ENCODE measurements at regions not wholly inside any gene's neighbourhood (a gene's known extent, or its start where the extent isn't known, plus 50 kb on each side); places are given as distances from the start of the nearest gene placed in this dataset.
"Not testable (repeated sequence)": the region's sequence is repeated elsewhere in the genome, so short reads cannot be mapped to it uniquely, and the experiment has no call there.

DNA sequence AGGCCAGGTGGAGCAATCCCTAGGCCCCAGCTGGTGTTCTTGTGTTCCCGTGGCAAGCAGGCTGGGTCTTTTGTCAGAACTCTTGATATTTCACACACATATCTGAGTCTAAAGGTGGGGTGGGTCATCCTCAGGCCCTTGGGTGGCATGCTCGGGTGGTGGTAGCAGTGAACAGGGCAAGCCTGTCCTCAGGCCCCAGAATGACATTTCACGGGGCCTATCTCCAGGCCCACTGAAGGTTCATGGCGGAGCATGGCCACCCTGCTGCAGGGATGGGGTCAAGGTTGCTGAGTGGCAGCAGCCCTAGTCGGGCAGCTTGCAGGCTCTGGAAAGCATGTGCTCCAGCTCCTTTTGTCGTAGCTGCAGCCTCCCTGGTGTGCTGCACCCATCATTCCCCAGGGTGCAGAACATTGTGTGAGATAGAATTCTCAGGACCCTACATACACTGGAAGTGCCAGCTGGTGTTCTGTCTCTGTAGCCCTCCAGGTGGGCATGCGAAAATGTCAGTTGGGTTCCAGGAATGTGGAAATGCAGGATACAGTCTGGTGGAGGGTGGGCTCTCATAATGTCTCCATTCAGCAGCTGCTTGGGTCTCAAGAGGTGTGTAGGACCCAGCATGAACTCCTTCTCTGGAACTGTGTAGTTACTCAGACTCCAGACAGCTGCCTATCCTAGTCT is 1571.8 kb downstream of the STIM2 start:
- H3K4me3 ChIP-seq (ENCODE audit: low read length): no peak overlapping the region
- no peak for DNase-seq (ENCODE audit: low read depth, low spot score)

DNA sequence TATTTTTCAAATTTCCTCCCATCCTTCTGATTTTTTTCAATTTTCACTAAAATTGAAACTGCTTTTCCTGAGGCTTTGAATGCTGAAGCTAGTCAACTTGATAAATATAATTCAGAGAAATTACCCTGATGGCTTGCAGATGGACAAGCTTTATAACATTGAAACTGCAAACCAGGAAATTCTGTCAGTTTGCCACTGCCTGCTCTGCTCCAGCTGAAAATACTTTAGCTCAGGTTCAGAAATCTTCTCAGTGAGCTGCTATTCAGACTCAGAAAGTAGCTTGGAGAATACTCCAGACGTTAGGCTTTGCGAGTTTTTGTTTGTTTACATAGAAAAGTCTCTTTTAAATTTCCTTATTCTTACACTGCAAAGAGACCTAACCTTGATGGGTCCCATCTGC is 1574.7 kb downstream of the STIM2 start:
- no peak for DNase-seq (ENCODE audit: low read depth, low spot score)
- H3K4me3 ChIP-seq (ENCODE audit: low read length): no peak overlapping the region

DNA sequence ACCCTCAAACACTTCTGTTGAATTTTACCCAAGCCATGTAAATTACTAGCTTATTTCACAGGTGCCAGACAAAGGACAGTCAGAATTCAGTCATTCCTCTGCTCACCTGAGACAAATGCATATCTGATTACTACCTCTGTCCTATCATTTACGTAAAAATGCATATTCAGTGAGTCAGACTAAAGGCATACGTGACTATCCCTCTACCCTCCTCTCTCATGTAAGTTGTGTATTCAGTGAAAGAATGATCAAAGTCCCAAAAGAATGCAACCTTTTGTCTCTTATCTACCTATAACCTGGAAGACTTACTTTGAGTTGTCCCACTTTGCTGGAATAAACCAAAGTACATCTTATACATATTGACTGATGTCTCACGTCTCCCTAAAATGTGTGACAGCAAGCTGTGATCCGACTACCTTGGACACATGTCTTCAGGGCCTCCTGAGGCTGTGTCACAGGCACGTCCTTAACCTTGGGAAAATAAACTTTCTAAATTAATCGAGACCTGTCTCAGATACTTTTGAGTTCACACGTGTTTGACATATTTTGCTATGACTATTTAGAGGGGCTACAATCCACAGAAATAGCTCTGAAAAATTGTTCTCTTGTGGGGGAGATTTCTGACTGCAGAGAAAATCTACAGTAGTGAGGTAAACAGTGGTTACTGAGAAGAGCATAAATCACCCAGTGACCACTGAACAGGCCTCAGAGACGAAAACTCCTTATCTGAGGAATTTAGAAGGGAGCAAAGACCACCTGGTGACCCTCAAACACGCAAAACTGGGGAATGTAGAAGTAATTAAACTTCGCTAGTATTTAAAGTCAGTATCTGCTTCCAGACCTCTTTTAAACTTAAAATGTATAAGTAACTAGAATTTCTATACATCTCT is 1575.8 kb downstream of the STIM2 start:
- no peak for DNase-seq (ENCODE audit: low read depth, low spot score)
- H3K4me3 ChIP-seq (ENCODE audit: low read length): no peak overlapping the region

DNA sequence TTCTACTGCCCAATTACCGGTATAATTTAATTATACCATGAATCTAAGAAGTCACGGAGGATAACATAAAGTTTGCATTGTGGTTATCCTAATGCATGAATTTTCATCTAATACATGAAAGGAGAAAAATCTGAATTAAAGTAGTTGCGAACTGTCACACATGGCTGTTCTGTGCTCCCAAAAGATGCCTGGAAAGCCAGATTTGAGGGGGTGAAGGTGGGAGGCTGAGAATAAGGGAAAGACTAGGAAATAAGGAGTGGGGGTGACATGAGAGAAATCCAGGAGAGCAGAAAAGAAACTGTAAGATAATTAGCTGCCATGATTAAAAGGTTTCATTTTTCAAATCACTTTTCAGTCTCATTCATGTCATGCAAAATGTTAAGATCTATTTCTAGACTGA is 1582.7 kb downstream of the STIM2 start:
- H3K4me3 ChIP-seq (ENCODE audit: low read length): no peak overlapping the region
- no peak for DNase-seq (ENCODE audit: low read depth, low spot score)

DNA sequence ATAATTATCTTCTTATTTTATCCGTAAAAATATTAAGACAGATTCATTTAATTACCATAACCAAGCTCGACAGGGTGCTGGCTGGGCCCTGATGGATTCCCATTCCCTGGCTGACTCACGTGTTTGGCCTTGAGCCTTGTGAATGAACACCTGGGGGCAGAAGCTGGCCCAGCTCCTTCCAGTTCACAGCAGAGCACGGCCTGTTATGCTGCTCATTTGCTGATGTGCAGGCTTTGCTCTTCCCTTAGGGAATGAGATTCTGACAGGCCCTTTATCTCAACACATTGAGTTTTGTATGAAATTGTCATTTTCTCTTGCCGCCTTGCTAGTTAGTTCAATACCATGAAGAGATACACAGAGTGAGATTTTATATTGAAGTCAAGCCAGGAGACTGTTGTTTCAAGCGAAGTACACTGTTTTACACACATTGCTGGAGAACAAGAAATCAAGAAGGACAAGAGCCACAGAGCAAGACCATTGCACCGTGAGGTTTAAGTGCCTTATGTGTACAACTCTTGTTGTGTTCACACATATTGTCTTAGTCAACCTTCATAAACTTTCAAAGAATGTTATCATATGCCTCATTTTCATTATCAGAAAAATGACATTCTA is 1583.3 kb downstream of the STIM2 start:
- no peak for DNase-seq (ENCODE audit: low read depth, low spot score)
- H3K4me3 ChIP-seq (ENCODE audit: low read length): no peak overlapping the region

- no peak overlapping the region for H3K4me3 ChIP-seq (ENCODE audit: low read length)
- DNase-seq (ENCODE audit: low read depth, low spot score): no peak
Measured at GRCh38 chr4:28444886-28445496, 1584.3 kb downstream of the STIM2 start.

DNA sequence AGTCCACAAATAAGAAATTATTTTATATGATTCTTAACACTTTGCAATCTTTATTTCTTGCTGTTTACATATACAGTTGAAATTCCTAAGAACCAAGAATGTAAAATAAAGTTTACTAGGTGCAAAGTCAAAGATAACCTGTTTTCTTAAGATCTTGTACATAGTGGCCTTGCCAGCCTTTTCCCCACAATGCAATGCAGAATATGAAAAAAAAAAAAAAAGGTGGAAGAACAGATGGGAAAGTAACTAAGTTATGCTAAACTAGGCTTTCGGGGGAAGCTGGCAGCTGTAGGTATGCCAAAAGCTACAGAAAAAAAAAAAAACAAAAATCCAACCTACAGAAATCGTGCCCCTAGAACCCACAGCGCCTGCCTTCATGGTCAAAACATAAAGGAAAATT is 1588.4 kb downstream of the STIM2 start:
- no peak for DNase-seq (ENCODE audit: low read depth, low spot score)
- H3K4me3 ChIP-seq (ENCODE audit: low read length): no peak overlapping the region

DNA sequence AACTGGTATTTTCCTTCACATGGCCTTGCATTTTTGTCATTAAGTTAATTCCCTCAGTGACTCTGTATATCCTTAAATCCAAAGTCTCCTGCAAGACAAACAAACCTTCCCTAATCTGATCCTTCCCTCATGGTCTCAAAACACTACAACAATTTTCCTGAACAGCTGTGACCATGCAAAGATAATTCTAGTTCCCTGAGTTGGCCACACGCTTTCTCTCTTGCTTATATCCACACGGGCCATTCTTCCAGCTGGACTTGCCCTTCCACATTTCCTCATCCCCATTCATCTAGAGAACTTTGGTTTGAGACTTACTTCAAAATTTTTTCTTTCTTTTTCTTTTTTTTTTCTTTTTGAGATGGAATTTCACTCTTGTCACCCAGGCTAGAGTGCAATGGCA is 1590.7 kb downstream of the STIM2 start:
- no peak overlapping the region for H3K4me3 ChIP-seq (ENCODE audit: low read length)
- no peak for DNase-seq (ENCODE audit: low read depth, low spot score)

DNA sequence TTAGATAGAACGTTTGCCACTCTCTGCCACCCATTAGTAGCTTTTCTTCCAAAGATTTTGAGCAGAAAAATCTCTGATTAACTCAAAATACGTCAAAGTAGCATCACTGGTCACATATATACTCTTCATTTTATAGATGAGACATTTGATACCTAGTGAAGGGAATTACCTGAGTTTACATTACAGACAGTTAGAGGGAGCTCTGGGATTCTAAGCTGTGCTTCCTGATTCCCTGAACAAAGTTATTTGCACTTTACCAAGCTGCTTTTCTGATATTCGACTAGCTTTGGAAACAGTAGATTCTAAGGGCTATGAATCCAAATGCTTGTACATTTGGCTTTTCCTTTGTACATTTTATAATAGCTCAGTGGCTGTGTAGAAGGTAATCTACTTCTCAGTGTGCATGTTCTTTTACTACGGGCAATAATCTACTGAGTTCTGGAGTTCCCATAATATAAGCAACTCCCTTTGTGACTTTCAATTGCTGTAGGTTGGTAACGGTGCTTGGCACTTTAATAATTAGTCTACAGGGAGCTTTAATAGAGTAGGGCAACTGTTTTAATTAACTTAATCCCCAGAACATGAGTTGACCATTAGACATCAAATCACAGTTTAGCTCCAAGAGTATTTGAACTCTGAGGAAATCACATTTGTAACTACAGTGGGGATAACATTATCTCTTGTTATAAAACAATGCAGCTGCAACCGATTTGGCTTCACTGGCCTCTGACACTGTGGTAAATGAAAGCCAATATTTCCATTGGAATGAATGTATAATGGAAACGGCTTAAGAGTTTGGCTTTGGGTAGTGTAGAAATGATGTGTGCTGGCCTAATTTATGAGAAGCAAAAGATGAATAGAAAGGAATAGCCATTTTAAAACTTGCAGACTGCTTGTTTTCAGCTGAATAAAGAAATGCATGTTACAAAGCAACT is 1602.4 kb downstream of the STIM2 start:
- H3K4me3 ChIP-seq (ENCODE audit: low read length): no peak overlapping the region
- DNase-seq (ENCODE audit: low read depth, low spot score): no peak

DNA sequence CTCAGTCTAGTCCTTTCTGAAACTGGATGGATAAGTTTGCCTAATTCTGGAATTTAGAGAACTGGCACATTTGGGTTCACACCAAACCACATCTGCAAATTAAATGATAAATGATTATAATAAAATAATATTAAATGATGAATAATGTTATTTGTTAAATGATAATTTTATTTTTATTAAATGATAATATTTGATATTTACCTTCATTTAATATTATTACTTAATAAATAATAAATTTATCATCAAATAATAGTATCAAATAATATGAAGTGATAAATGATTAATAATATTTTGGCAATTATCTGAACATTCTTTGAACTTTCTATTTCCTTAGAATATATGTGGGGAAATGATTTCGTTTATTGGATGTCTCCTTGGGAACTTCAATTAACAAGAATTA is 1604.2 kb downstream of the STIM2 start:
- no peak for DNase-seq (ENCODE audit: low read depth, low spot score)

DNA sequence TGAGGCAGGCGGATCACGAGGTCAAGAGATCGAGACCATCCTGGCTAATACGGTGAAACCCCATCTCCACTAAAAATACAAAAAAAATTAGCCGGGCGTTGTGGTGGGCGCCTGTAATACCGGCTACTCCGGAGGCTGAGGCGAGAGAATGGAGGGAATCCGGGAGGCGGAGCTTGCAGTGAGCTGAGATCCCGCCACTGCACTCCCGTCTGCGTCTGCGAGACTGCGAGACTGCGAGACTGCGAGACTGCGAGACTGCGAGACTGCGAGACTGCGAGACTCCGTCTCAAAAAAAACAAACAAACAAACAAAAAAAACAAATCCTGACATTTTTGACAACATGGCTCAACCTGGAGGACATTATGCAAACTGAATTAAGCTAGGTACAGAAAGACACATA is 1606.2 kb downstream of the STIM2 start:
- not testable (repeated sequence) for H3K4me3 ChIP-seq (ENCODE audit: low read length)

More for the DNA sequence above, 1604.2 kb downstream of the STIM2 start:
- H3K4me3 ChIP-seq (ENCODE audit: low read length): no peak overlapping the region

DNA sequence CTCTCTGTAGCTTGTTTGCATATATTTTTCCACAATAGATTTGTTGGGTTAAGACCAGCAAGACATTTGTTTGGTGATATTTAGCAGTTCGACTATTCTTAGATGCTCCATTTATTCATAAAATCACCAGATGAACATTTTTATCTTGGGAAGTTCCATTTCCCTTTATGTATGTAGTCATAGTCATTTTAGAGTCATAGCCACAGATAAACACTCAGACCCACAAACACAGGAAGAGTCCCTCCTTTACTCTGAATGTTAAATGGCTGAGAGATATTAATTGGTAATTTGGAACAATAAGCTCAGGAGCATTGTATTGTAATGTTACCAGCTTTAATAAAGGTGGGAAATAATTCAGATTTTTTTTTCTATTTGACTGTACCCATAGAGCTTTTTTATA is 1608.7 kb downstream of the STIM2 start:
- no peak for DNase-seq (ENCODE audit: low read depth, low spot score)

More for the DNA sequence above, 1606.2 kb downstream of the STIM2 start:
- DNase-seq (ENCODE audit: low read depth, low spot score): not testable (repeated sequence)

DNA sequence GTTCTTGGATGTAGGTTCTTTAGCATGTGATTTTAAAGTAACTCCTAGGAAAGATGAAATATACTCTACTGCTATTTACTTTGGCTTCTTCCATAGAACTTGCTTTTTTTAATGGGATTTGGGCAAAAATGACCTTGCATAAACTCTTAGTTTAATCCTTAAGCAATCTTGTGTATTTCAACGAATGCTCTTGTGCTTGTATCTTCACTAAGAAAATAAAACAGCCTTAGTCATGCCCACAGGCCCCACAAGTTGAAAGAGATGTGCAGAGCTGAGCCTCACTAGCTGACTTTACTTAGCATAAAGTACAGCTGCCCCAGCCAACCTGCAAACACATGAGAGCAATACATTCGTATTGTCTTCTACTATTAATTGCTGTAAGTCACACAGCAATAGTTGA is 1609.2 kb downstream of the STIM2 start:
- DNase-seq (ENCODE audit: low read depth, low spot score): no peak

More for the DNA sequence above, 1608.7 kb downstream of the STIM2 start:
- no peak overlapping the region for H3K4me3 ChIP-seq (ENCODE audit: low read length)

GRCh38 chr4:28475381-28475780 is 1614.7 kb downstream of the STIM2 start:
- no peak for DNase-seq (ENCODE audit: low read depth, low spot score)
- H3K4me3 ChIP-seq (ENCODE audit: low read length): no peak overlapping the region

More for the DNA sequence above, 1609.2 kb downstream of the STIM2 start:
- H3K4me3 ChIP-seq (ENCODE audit: low read length): no peak overlapping the region

DNA sequence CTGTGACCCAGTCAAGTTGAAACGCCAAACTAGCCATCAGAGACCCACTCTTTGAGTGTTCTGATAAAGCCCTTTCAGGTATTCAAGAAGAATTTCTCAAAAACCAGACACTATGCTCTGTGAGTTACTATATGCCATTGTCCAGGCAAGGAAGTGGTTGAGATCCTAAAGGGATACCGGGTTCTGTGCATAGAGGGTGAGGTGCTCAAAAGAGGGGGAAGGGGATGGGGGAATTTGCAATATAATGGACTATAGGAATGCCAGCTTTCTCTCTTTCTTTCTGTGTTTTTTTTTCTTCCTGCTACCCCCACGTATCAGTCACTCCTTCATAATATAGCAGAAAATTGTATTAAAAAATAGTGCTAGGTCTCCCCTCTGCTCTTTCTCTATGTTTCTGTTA is 1619.0 kb downstream of the STIM2 start:
- no peak overlapping the region for H3K4me3 ChIP-seq (ENCODE audit: low read length)
- DNase-seq (ENCODE audit: low read depth, low spot score): no peak

DNA sequence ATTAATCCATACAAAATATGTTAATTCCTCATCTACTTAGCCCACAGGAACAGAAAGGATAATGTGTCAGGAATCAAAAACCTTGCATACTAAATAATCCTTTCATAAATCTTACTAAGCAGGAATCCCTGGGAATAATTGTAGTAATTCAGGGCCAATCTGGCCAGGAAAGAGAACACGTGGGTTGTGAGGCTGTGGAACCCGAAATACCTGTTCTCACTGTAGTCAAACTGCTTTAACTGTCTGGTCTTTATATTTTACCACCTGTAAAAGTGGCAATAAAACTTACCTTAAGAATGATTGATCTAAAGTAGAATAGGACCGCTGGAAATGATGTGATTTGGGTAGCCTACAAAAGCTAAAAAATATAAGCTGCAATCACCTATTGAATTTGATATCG is 1620.9 kb downstream of the STIM2 start:
- DNase-seq (ENCODE audit: low read depth, low spot score): no peak
- no peak overlapping the region for H3K4me3 ChIP-seq (ENCODE audit: low read length)

DNA sequence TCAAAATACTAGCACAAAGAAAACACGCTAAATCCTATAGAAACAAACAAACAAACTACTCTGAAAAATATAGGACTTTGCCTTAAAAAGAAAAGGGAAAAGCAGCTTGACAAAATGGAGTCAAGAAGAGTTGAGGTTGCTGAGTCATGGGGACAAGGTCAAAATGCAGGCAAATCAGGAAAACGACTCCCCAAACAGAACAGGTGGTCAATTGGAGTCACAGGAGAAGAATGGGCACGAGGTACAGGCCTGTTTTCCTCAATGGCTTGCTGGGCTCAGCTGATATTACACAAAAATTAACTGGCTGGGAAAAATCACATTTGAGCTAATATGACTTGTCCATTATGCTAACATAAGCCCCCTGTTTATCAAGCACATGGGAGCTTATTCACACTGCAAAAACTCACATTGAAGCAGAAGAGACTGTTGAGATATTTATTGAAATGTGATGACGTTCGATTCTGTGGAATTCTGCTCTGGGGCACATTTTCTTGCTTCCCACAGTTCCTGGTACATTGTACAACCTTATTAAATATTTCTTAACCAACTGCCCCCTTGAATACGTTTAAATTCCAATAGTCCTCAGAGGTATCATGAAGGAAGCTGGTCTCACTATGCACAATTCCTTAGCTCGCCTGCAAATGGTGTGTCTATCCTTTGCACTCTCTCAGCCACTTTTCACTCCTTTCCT is 1622.1 kb downstream of the STIM2 start:
- no peak overlapping the region for H3K4me3 ChIP-seq (ENCODE audit: low read length)
- no peak for DNase-seq (ENCODE audit: low read depth, low spot score)

DNA sequence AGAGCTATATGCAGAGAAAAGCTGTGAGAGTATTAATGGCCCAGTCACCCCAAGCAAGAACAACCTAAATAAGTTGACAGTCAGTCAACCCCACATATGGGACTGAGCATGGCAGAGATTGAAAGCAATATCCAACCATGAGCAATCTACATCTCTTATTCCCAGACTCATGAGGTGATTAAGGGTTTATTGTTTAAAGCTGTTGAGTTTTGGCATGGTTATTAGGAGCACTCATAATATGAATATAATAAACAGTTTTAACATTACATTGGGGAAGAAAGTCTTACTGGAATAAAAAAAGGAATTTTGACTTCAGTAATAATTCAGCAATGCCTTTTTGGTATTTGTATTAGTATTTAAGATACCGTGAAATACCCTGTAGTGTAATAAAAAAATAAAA is 1627.4 kb downstream of the STIM2 start:
- DNase-seq (ENCODE audit: low read depth, low spot score): no peak
- H3K4me3 ChIP-seq (ENCODE audit: low read length): no peak overlapping the region

All from Jurkat, Clone E6-1 (cell line).